ENCODE measurements at regions not wholly inside any gene's neighbourhood (a gene's known extent, or its start where the extent isn't known, plus 50 kb on each side); places are given as distances from the start of the nearest gene placed in this dataset.

DNA sequence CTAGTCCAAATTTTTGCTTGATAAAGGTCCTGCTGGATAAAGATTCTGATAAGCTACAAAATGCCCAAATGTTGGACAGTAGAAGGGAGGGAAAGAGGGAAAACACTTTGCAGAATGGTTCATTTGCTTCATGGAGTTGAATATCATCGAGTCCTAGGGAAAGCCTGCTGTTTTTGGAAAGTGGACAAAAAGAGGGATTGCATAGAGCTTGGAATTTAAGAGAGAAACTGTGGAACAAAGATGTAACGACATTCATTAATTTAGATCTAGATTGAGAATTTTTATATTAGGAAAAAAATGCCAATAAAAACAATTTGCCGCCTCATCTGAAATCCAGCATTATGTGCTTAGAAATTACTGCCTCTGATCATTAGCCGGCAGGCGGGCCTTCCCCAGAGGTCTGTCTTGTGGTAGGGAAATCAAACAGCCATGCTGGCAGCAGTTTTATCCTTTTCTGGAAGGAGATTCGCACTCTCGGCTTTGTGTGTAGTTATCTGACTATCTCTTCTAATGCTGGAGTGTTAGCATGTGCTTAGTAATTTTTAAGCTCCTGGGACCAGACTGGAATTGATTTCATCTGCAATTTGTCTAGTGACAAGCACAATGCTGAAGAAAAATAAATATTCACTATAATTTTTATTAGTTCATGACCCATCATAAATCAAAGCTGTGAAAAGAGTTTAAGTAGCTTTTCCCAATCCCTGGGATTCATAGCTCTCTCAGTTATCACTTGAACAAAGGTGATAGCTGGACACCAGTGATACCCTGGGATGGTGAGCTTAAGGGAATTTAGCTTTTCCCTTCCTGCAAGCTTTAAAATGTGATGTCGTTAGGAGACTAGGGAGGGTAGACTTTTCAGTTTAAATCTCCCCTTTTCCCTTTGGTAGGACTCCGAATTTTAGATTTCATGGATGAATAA is 329.5 kb downstream of the PRL start (continued):
- TF ChIP-seq RCOR1 (IDR thresholded peaks at IDR 0.05; ENCODE audit: insufficient replicate concordance, low read length), result no peak

DNA sequence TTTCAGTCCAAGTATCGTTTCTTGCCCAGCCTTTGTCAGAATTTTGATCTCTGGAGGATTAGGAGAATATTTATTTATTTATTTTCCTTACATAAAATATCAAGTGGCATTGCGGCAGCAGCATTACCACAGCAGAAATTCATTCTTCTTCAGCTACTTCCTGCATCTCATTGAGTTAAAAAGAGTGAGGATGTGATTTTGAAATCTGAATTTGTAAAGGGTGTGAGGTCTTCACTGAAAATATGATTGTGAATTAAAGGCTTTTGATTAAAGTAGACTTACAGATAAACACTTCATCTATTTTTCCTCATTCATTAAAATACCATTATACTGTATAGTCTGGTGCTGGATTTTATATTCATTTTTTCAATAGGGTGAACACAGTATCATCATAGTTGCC is 328.4 kb downstream of the PRL start:
- H3K4me2 ChIP-seq (ENCODE audit: low read depth, low read length), result no peak overlapping the region
- H2AK5ac ChIP-seq (ENCODE audit: low read depth, low read length), result no peak overlapping the region
- no peak overlapping the region for H3K27ac ChIP-seq (ENCODE audit: insufficient read depth, low read length)
- no peaks in the 10 kb centered on the region for H3K27me3 ChIP-seq (ENCODE audit: control insufficient read depth, insufficient read depth, low read length)
- ChIA-PET CTCF (interaction anchor here (0.7 kb wide), 1 partner anchor 1091 kb away, joined by 4 read pairs; no protein-coding TSS in a partner anchor), POLR2A (ENCODE audit: unreplicated experiment) (no interaction called here)
- H3K79me1 ChIP-seq (ENCODE audit: low read depth in 1 of 2, low read length in 2 of 2), result no peaks in the 10 kb centered on the region
- no peaks in the 10 kb centered on the region for H3K9me1 ChIP-seq (ENCODE audit: insufficient read depth, low read length)
- H3K9ac ChIP-seq (ENCODE audit: low read depth, low read length), result no peak overlapping the region
- no peaks in the 10 kb centered on the region for H3K4me1 ChIP-seq (ENCODE audit: control insufficient read depth, insufficient read depth, low read length)
- no peak overlapping the region for H3K23ac ChIP-seq (ENCODE audit: low read depth, low read length)
- no peak overlapping the region for H4K8ac ChIP-seq (ENCODE audit: low read depth in 2 of 2, low read length in 2 of 2)
- DNase-seq (no peak), ATAC-seq (ENCODE audit: low read depth) (no peak)
- H4K20me1 ChIP-seq (ENCODE audit: insufficient read depth, low read length), result no peaks in the 10 kb centered on the region
- no peak overlapping the region for H3K18ac ChIP-seq (ENCODE audit: low read depth, low read length)
- H4K5ac ChIP-seq (ENCODE audit: low read depth, low read length), result no peak overlapping the region
- no CpG with 5 or more reads among the region's 2 CpGs for WGBS, 2 experiments (ENCODE audit: extremely low coverage in 2 of 2, insufficient read length in 1 of 2)
- no peak overlapping the region for H2BK15ac ChIP-seq (ENCODE audit: low read depth, low read length)
- no peaks in the 10 kb centered on the region for H3K36me3 ChIP-seq (ENCODE audit: control insufficient read depth, insufficient read depth, low read length)
- H3K4me3 ChIP-seq (ENCODE audit: insufficient read depth, low read depth, low read length), result no peak overlapping the region
- no peaks in the 10 kb centered on the region; the same call in 1 of the 2 replicates for H3K9me3 ChIP-seq (ENCODE audit: control insufficient read depth, insufficient read depth, low read length)
- no peak overlapping the region for H3K56ac ChIP-seq (ENCODE audit: extremely low read depth, insufficient read depth, low read length)
- in situ Hi-C loops (cut with MboI; ENCODE audit: low sequenced_read_pairs) (no loop called here), dilution Hi-C loops (cut with HindIII; ENCODE audit: low sequenced_read_pairs, unreplicated experiment) (no loop called here), intact Hi-C loops (cut with micrococcal nuclease) (no loop called here)
- H2BK5ac ChIP-seq (ENCODE audit: low read depth, low read length, poor library complexity, severe bottlenecking), result no peak overlapping the region
- H4K91ac ChIP-seq (ENCODE audit: insufficient read depth, low read depth, low read length), result no peak overlapping the region
- no peak overlapping the region for H3K14ac ChIP-seq (replicated peaks; ENCODE audit: low read depth, low read length)
- H2BK20ac ChIP-seq (ENCODE audit: low read depth, low read length), result no peak overlapping the region
- H2BK120ac ChIP-seq (ENCODE audit: low read depth, low read length), result no peak overlapping the region
- TF ChIP-seq SMC3 (IDR thresholded peaks at IDR 0.05; ENCODE audit: low read depth, low read length), result no peak
- no TSS peak for BruUV-seq (replicated peaks)
- no peak overlapping the region for H2AFZ ChIP-seq (replicated peaks; ENCODE audit: low read length, poor library complexity)
- no peak overlapping the region for H3K4ac ChIP-seq (ENCODE audit: low read depth, low read length)
- no peak overlapping the region for H2AK9ac ChIP-seq (replicated peaks; ENCODE audit: low read depth, low read length, poor library complexity)
